SK-N-SH treated with all-trans-retinoic acid at 6 μM for 48 hours (cell line): ENCODE measurements at regions not wholly inside any gene's neighbourhood (a gene's known extent, or its start where the extent isn't known, plus 50 kb on each side); places are given as distances from the start of the nearest gene placed in this dataset.

Source experiments
- ATAC-seq: fragments of 200-7000 bp; cut with Tn5 transposase; 3 replicates; pipeline ENCODE4 v1.9.1; 2020; ENCODE audit warnings: mild to moderate bottlenecking, moderate library complexity
- ARNTL ChIP-seq: fragments of 450-650 bp; formaldehyde crosslinking; IDR thresholded peaks from 2 replicates; pipeline ENCODE4 v1.5.0; 2020; ENCODE audit warnings: low read depth, mild to moderate bottlenecking, moderate library complexity, borderline replicate concordance
- BACH2 ChIP-seq: fragments of 250-450 bp; sonication (Bioruptor Pico); IDR thresholded peaks from 2 replicates; pipeline ENCODE4 v1.9.0; 2021; ENCODE audit warnings: mild to moderate bottlenecking, borderline replicate concordance
- CREB5 ChIP-seq: fragments of 250-450 bp; sonication (Bioruptor Pico); IDR thresholded peaks from 2 replicates; pipeline ENCODE4 v1.5.1; 2020; ENCODE audit warnings: low read depth, mild to moderate bottlenecking, moderate library complexity
- CSDC2 ChIP-seq: fragments of 250-450 bp; sonication (Bioruptor Pico); IDR thresholded peaks from 2 replicates; pipeline ENCODE4 v1.5.0; 2020; ENCODE audit warnings: mild to moderate bottlenecking, moderate library complexity
- CSRNP3 ChIP-seq: fragments of 250-450 bp; sonication (Bioruptor Pico); IDR thresholded peaks from 2 replicates; pipeline ENCODE4 v1.5.1; 2021; ENCODE audit warnings: mild to moderate bottlenecking, moderate library complexity
- ESRRG ChIP-seq: fragments of 250-450 bp; sonication (Bioruptor Pico); IDR thresholded peaks from 2 replicates; pipeline ENCODE4 v1.6.1; 2021; ENCODE audit warnings: mild to moderate bottlenecking
- GLIS3 ChIP-seq: fragments of 250-450 bp; sonication (Bioruptor Pico); IDR thresholded peaks from 2 replicates; pipeline ENCODE4 v1.5.0; 2020; ENCODE audit warnings: mild to moderate bottlenecking, moderate library complexity
- ISL1 ChIP-seq: fragments of 250-450 bp; sonication (Bioruptor Pico); IDR thresholded peaks from 2 replicates; pipeline ENCODE4 v2.1.2; 2022; ENCODE audit warnings: mild to moderate bottlenecking, moderate library complexity
- OSR1 ChIP-seq: fragments of 250-450 bp; sonication (Bioruptor Pico); IDR thresholded peaks from 2 replicates; pipeline ENCODE4 v1.8.0; 2022; ENCODE audit warnings: moderate library complexity, mild to moderate bottlenecking, inconsistent platforms
- PATZ1 ChIP-seq: fragments of 250-450 bp; sonication (Bioruptor Pico); IDR thresholded peaks from 2 replicates; pipeline ENCODE4 v1.8.0; 2020; ENCODE audit warnings: mild to moderate bottlenecking, moderate library complexity, borderline replicate concordance
- POU6F1 ChIP-seq: fragments of 250-450 bp; sonication (Bioruptor Pico); IDR thresholded peaks from 2 replicates; pipeline ENCODE4 v1.8.0; 2021; ENCODE audit warnings: low read depth, mild to moderate bottlenecking, moderate library complexity, borderline replicate concordance
- PPARA ChIP-seq: fragments of 250-450 bp; sonication (Bioruptor Pico); IDR thresholded peaks from 2 replicates; pipeline ENCODE4 v1.5.0; 2020; ENCODE audit warnings: mild to moderate bottlenecking, borderline replicate concordance
- RARB ChIP-seq: fragments of 250-450 bp; sonication (Bioruptor Pico); IDR thresholded peaks from 2 replicates; pipeline ENCODE4 v1.8.0; 2021; ENCODE audit warnings: mild to moderate bottlenecking, moderate library complexity
- SNAI2 ChIP-seq: fragments of 250-450 bp; sonication (Bioruptor Pico); IDR thresholded peaks from 2 replicates; pipeline ENCODE4 v1.5.0; 2020; ENCODE audit warnings: mild to moderate bottlenecking, moderate library complexity
- TCF4 ChIP-seq: fragments of 250-450 bp; sonication (Bioruptor Pico); IDR thresholded peaks from 2 replicates; pipeline ENCODE4 v1.8.0; 2021; ENCODE audit warnings: mild to moderate bottlenecking, moderate library complexity, borderline replicate concordance
- TOX ChIP-seq: fragments of 250-450 bp; sonication (Bioruptor Pico); IDR thresholded peaks from 2 replicates; pipeline ENCODE4 v1.8.0; 2021; ENCODE audit warnings: mild to moderate bottlenecking, moderate library complexity, borderline replicate concordance
- TSHZ2 ChIP-seq: fragments of 250-450 bp; sonication (Bioruptor Pico); IDR thresholded peaks from 2 replicates; pipeline ENCODE4 v1.5.0; 2020; ENCODE audit warnings: mild to moderate bottlenecking, moderate library complexity
- ZFP3 ChIP-seq: fragments of 250-450 bp; sonication (Bioruptor Pico); IDR thresholded peaks from 2 replicates; pipeline ENCODE4 v1.5.0; 2020; ENCODE audit warnings: mild to moderate bottlenecking, moderate library complexity
- ZFP30 ChIP-seq: fragments of 450-650 bp; formaldehyde crosslinking; IDR thresholded peaks from 2 replicates; pipeline ENCODE4 v1.5.0; 2022; ENCODE audit warnings: mild to moderate bottlenecking, moderate library complexity
- ZNF565 ChIP-seq: fragments of 450-650 bp; formaldehyde crosslinking; conservative IDR thresholded peaks from 2 replicates; pipeline ENCODE4 v1.5.0; 2020; ENCODE audit warnings: low read depth, mild to moderate bottlenecking, moderate library complexity
- ZNF8 ChIP-seq: fragments of 450-650 bp; formaldehyde crosslinking; IDR thresholded peaks from 2 replicates; pipeline ENCODE4 v1.5.0; 2020; ENCODE audit warnings: mild to moderate bottlenecking, moderate library complexity

GRCh38 chr17:5640726-5641125 lies 56.4 kb upstream of the NLRP1 start:
- no peak for ATAC-seq
- TF ChIP-seq TCF4 (CRISPR knock-in tag) (no peak), PATZ1 (CRISPR knock-in tag) (no peak), POU6F1 (CRISPR knock-in tag) (no peak), ARNTL (no peak), CSDC2 (no peak), OSR1 (CRISPR knock-in tag) (no peak), CREB5 (CRISPR knock-in tag) (no peak), ZNF8 (CRISPR knock-in tag) (no peak)

- ATAC-seq, result no peak
- TF ChIP-seq ZNF565 (CRISPR knock-in tag) (no peak), OSR1 (CRISPR knock-in tag) (no peak), ZNF8 (CRISPR knock-in tag) (no peak), GLIS3 (CRISPR knock-in tag) (no peak), CSRNP3 (CRISPR knock-in tag) (no peak), TSHZ2 (CRISPR knock-in tag) (no peak), POU6F1 (CRISPR knock-in tag) (no peak), ARNTL (no peak)
Measured at GRCh38 chr17:5642752-5643151, 58.4 kb upstream of the NLRP1 start.

- ATAC-seq, result no peak
- no peak for TF ChIP-seq ZNF565 (CRISPR knock-in tag)
- no peak for TF ChIP-seq TOX (CRISPR knock-in tag)
- no peak for TF ChIP-seq ISL1
- no peak for TF ChIP-seq BACH2
- no peak for TF ChIP-seq ZFP30 (CRISPR knock-in tag)
- no peak for TF ChIP-seq ESRRG (CRISPR knock-in tag)
- no peak for TF ChIP-seq GLIS3 (CRISPR knock-in tag)
- no peak for TF ChIP-seq SNAI2 (CRISPR knock-in tag)
- no peak for TF ChIP-seq CSRNP3 (CRISPR knock-in tag)
- no peak for TF ChIP-seq PPARA (CRISPR knock-in tag)
- TF ChIP-seq ZFP3 (CRISPR knock-in tag), result no peak
- no peak for TF ChIP-seq PATZ1 (CRISPR knock-in tag)
- no peak for TF ChIP-seq CREB5 (CRISPR knock-in tag)
- TF ChIP-seq RARB, result no peak
Measured at GRCh38 chr17:5644065-5644464, 59.8 kb upstream of the NLRP1 start.
